ENCODE measurements at regions not wholly inside any gene's neighbourhood (a gene's known extent, or its start where the extent isn't known, plus 50 kb on each side); places are given as distances from the start of the nearest gene placed in this dataset.

DNA sequence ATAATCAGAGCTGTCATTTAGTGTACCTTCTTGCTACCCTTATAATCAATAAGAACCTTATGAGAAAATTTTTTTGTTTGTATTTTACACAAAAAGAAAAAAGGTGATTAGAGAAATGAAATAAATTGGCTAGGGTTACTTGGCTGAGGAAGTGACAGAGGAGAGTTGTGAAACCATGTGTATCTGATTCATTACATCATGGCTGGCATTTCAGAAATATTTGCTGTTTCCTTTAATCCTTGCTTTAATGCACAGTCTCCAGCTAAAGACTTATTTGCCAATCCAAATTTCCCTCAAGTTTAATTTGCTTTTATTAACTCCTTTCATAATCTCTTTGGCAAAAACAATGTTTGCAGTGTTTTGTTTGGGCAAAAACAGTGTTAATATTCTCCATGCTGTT lies 543.1 kb downstream of the KIF4B start:
- CTCF ChIA-PET (ENCODE audit: unreplicated experiment): no interaction called here
- Histone ChIP-seq H3K9me3 (ENCODE audit: low read length) (no peaks in the 10 kb centered on the region), H4K20me1 (ENCODE audit: insufficient read depth, low read length) (no peaks in the 10 kb centered on the region), H3K4me1 (ENCODE audit: insufficient read depth, low read length, poor library complexity, severe bottlenecking) (no peaks in the 10 kb centered on the region), H3K9me2 (ENCODE audit: insufficient read depth, low read length) (no peaks in the 10 kb centered on the region), H3K79me2 (ENCODE audit: insufficient read depth, low read depth, low read length) (no peaks in the 10 kb centered on the region), H3K4me3 (ENCODE audit: low read depth, low read length, poor library complexity, severe bottlenecking) (no peak overlapping the region), H3K4me2 (ENCODE audit: low read length) (no peak overlapping the region), H3K36me3 (ENCODE audit: insufficient read depth, low read length) (no peaks in the 10 kb centered on the region), H2AFZ (ENCODE audit: low read length) (no peak overlapping the region), H3K27ac (ENCODE audit: low read depth, low read length, poor library complexity, severe bottlenecking) (no peak overlapping the region)
- intact Hi-C loops (cut with micrococcal nuclease; ENCODE audit: unreplicated experiment): no loop called here
- no TSS peak for BruUV-seq (replicated peaks)
- TF ChIP-seq, protein P1, sequence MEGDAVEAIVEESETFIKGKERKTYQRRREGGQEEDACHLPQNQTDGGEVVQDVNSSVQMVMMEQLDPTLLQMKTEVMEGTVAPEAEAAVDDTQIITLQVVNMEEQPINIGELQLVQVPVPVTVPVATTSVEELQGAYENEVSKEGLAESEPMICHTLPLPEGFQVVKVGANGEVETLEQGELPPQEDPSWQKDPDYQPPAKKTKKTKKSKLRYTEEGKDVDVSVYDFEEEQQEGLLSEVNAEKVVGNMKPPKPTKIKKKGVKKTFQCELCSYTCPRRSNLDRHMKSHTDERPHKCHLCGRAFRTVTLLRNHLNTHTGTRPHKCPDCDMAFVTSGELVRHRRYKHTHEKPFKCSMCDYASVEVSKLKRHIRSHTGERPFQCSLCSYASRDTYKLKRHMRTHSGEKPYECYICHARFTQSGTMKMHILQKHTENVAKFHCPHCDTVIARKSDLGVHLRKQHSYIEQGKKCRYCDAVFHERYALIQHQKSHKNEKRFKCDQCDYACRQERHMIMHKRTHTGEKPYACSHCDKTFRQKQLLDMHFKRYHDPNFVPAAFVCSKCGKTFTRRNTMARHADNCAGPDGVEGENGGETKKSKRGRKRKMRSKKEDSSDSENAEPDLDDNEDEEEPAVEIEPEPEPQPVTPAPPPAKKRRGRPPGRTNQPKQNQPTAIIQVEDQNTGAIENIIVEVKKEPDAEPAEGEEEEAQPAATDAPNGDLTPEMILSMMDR (conservative IDR thresholded peaks at IDR 0.05; ENCODE audit: low read length): no peak
- TF ChIP-seq EZH2phosphoT487 (IDR thresholded peaks at IDR 0.05; ENCODE audit: borderline replicate concordance, low read depth, low read length): no peak
- DNase-seq (ENCODE audit: low spot score): no peak
- POLR2A ChIA-PET: interaction anchor here (0.6 kb wide), 1 partner anchor 461 kb away, joined by 3 read pairs; no protein-coding TSS in a partner anchor

DNA sequence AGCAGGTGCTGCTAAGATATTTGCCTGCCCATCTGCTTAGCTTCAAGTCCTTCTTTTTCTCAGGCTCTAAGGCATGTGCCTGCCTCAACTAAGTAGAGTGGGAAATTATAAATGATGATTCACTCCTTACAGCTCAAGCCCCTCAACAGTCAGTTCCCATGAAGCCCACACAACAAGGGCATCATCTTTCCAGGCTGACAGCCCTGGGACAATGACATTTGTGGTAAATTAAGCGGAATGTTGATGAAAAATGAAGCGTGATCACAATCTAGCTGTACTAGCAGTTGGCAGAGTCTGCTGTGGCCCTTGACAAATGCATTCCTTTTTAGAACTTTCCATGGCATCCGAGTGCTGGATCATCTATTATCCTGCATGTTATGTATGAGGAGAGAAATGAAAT lies 548.6 kb downstream of the KIF4B start:
- H2AFZ ChIP-seq (ENCODE audit: low read length): no peak overlapping the region
- H3K36me3 ChIP-seq (ENCODE audit: insufficient read depth, low read length): no peaks in the 10 kb centered on the region
- no peak overlapping the region for H3K27ac ChIP-seq (ENCODE audit: low read depth, low read length, poor library complexity, severe bottlenecking)
- BruUV-seq (replicated peaks): no TSS peak
- H3K4me2 ChIP-seq (ENCODE audit: low read length): no peak overlapping the region
- H3K4me3 ChIP-seq (ENCODE audit: low read depth, low read length, poor library complexity, severe bottlenecking): no peak overlapping the region
- ChIA-PET CTCF (ENCODE audit: unreplicated experiment) (no interaction called here), POLR2A (no interaction called here)
- no peaks in the 10 kb centered on the region for H3K9me3 ChIP-seq (ENCODE audit: low read length)
- no peaks in the 10 kb centered on the region for H3K9me2 ChIP-seq (ENCODE audit: insufficient read depth, low read length)
- intact Hi-C loops (cut with micrococcal nuclease; ENCODE audit: unreplicated experiment): no loop called here
- no peak for DNase-seq (ENCODE audit: low spot score)
- H3K4me1 ChIP-seq (ENCODE audit: insufficient read depth, low read length, poor library complexity, severe bottlenecking): no peaks in the 10 kb centered on the region
- H3K79me2 ChIP-seq (ENCODE audit: insufficient read depth, low read depth, low read length): no peaks in the 10 kb centered on the region
- TF ChIP-seq, protein P1 (conservative IDR thresholded peaks at IDR 0.05; ENCODE audit: low read length): no peak
- no peak for TF ChIP-seq EZH2phosphoT487 (IDR thresholded peaks at IDR 0.05; ENCODE audit: borderline replicate concordance, low read depth, low read length)
- no peaks in the 10 kb centered on the region for H4K20me1 ChIP-seq (ENCODE audit: insufficient read depth, low read length)

DNA sequence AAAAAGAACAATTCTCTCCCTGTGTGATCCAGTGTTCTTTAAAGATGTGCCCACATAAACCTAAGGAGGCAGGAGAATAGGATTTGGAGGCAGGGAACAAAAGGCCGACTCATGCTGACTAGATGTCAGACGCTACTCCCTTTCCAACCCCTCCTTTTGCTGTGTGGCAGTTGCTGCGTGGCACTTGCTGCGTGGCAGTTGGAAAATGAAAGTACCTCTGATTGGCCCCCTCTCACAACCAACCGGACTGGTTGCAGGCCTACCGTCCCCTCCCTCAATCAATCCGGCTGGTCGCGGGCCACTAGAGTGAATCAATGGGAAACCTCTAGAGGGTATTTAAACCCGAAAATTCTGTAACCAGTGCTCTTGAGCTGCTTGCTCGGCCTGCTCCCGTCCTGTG lies 551.0 kb downstream of the KIF4B start:
- Histone ChIP-seq H2AFZ (ENCODE audit: low read length) (no peak overlapping the region), H3K9me2 (ENCODE audit: insufficient read depth, low read length) (no peaks in the 10 kb centered on the region), H3K9me3 (ENCODE audit: low read length) (no peaks in the 10 kb centered on the region), H4K20me1 (ENCODE audit: insufficient read depth, low read length) (no peaks in the 10 kb centered on the region), H3K4me3 (ENCODE audit: low read depth, low read length, poor library complexity, severe bottlenecking) (no peak overlapping the region), H3K36me3 (ENCODE audit: insufficient read depth, low read length) (no peaks in the 10 kb centered on the region), H3K79me2 (ENCODE audit: insufficient read depth, low read depth, low read length) (no peaks in the 10 kb centered on the region), H3K27ac (ENCODE audit: low read depth, low read length, poor library complexity, severe bottlenecking) (no peak overlapping the region), H3K4me1 (ENCODE audit: insufficient read depth, low read length, poor library complexity, severe bottlenecking) (no peaks in the 10 kb centered on the region), H3K4me2 (ENCODE audit: low read length) (no peak overlapping the region)
- intact Hi-C loops (cut with micrococcal nuclease; ENCODE audit: unreplicated experiment): no loop called here
- ChIA-PET CTCF (ENCODE audit: unreplicated experiment) (no interaction called here), POLR2A (interaction anchor here (0.5 kb wide), 1 partner anchor 618 kb away, joined by 3 read pairs; no protein-coding TSS in a partner anchor)
- no TSS peak for BruUV-seq (replicated peaks)
- no peak for DNase-seq (ENCODE audit: low spot score)
- TF ChIP-seq, protein P1 (conservative IDR thresholded peaks at IDR 0.05; ENCODE audit: low read length): no peak
- no peak for TF ChIP-seq EZH2phosphoT487 (IDR thresholded peaks at IDR 0.05; ENCODE audit: borderline replicate concordance, low read depth, low read length)
